Glutamatergic neuron (in vitro differentiated cells): ENCODE measurements at regions not wholly inside any gene's neighbourhood (a gene's known extent, or its start where the extent isn't known, plus 50 kb on each side); places are given as distances from the start of the nearest gene placed in this dataset.

Experiments
- DNase-seq: peaks from one replicate; pipeline ENCODE4 v3.0.0; 2022
- H3K27ac Mint-ChIP-seq: one replicate; pipeline ENCODE4 v1.8.0; 2020; ENCODE audit warnings: mild to moderate bottlenecking, mixed read lengths, inconsistent platforms; ENCODE audit not compliant: unreplicated experiment
- H3K27me3 Mint-ChIP-seq: one replicate; pipeline ENCODE4 v1.8.0; 2020; ENCODE audit warnings: mild to moderate bottlenecking, moderate library complexity, mixed read lengths, inconsistent platforms; ENCODE audit not compliant: unreplicated experiment
- H3K36me3 Mint-ChIP-seq: one replicate; pipeline ENCODE4 v1.8.0; 2020; ENCODE audit warnings: mild to moderate bottlenecking, mixed read lengths, inconsistent platforms; ENCODE audit not compliant: unreplicated experiment
- H3K4me1 Mint-ChIP-seq: one replicate; pipeline ENCODE4 v1.8.0; 2020; ENCODE audit warnings: mild to moderate bottlenecking, low read depth, mixed read lengths, inconsistent platforms; ENCODE audit not compliant: unreplicated experiment
- H3K4me3 Mint-ChIP-seq: one replicate; pipeline ENCODE4 v1.8.0; 2020; ENCODE audit warnings: mild to moderate bottlenecking, mixed read lengths, inconsistent platforms; ENCODE audit not compliant: unreplicated experiment
- H3K9me3 Mint-ChIP-seq: one replicate; pipeline ENCODE4 v1.8.0; 2020; ENCODE audit warnings: mild to moderate bottlenecking, moderate library complexity, mixed read lengths, inconsistent platforms; ENCODE audit not compliant: unreplicated experiment
- CTCF ChIP-seq: fragments of 200-600 bp; sonication (generic); IDR thresholded peaks from one replicate; pipeline ENCODE4 v1.5.0; 2021; ENCODE audit not compliant: partially characterized antibody, unreplicated experiment

GRCh38 chr5:98663521-98663920, 109.9 kb upstream of the RGMB start:
- Mint-ChIP-seq H3K27ac (no peak overlapping the region), H3K27me3 (no peaks in the 10 kb centered on the region), H3K9me3 (peaks cover 1% of the 10 kb centered on the region), H3K4me1 (peaks cover 4% of the 10 kb centered on the region), H3K36me3 (no peaks in the 10 kb centered on the region), H3K4me3 (no peak overlapping the region)
- no peak for TF ChIP-seq CTCF
- no peak for DNase-seq

GRCh38 chr5:98664736-98665135, 108.7 kb upstream of the RGMB start:
- H3K4me3 Mint-ChIP-seq, result no peak overlapping the region
- no peak for TF ChIP-seq CTCF
- H3K36me3 Mint-ChIP-seq, result no peaks in the 10 kb centered on the region
- no peak for DNase-seq
- peaks cover 4% of the 10 kb centered on the region for H3K4me1 Mint-ChIP-seq
- peaks cover 1% of the 10 kb centered on the region for H3K9me3 Mint-ChIP-seq
- H3K27me3 Mint-ChIP-seq, result no peaks in the 10 kb centered on the region
- H3K27ac Mint-ChIP-seq, result no peak overlapping the region

GRCh38 chr5:98679963-98680362, 93.5 kb upstream of the RGMB start:
- Mint-ChIP-seq H3K27me3 (no peaks in the 10 kb centered on the region), H3K36me3 (no peaks in the 10 kb centered on the region), H3K4me3 (no peak overlapping the region), H3K27ac (no peak overlapping the region), H3K9me3 (no peaks in the 10 kb centered on the region), H3K4me1 (peaks cover 18% of the 10 kb centered on the region)
- no peak for DNase-seq
- no peak for TF ChIP-seq CTCF

GRCh38 chr5:98690002-98690401, 83.5 kb upstream of the RGMB start:
- peaks cover 2% of the 10 kb centered on the region for H3K9me3 Mint-ChIP-seq

GRCh38 chr5:98694902-98695301, 78.6 kb upstream of the RGMB start:
- H3K27ac Mint-ChIP-seq, result no peak overlapping the region
- TF ChIP-seq CTCF, result no peak

More at GRCh38 chr5:98690002-98690401, 83.5 kb upstream of the RGMB start:
- no peak for TF ChIP-seq CTCF
- Mint-ChIP-seq H3K27me3 (no peaks in the 10 kb centered on the region), H3K27ac (no peak overlapping the region), H3K36me3 (peaks cover 15% of the 10 kb centered on the region), H3K4me3 (no peak overlapping the region), H3K4me1 (no peaks in the 10 kb centered on the region)
- no peak for DNase-seq

More at GRCh38 chr5:98694902-98695301, 78.6 kb upstream of the RGMB start:
- Mint-ChIP-seq H3K9me3 (peaks cover 2% of the 10 kb centered on the region), H3K36me3 (peaks cover 16% of the 10 kb centered on the region), H3K4me3 (no peak overlapping the region), H3K4me1 (no peaks in the 10 kb centered on the region), H3K27me3 (no peaks in the 10 kb centered on the region)
- no peak for DNase-seq
